ENCODE measurements at regions not wholly inside any gene's neighbourhood (a gene's known extent, or its start where the extent isn't known, plus 50 kb on each side); places are given as distances from the start of the nearest gene placed in this dataset.

DNA sequence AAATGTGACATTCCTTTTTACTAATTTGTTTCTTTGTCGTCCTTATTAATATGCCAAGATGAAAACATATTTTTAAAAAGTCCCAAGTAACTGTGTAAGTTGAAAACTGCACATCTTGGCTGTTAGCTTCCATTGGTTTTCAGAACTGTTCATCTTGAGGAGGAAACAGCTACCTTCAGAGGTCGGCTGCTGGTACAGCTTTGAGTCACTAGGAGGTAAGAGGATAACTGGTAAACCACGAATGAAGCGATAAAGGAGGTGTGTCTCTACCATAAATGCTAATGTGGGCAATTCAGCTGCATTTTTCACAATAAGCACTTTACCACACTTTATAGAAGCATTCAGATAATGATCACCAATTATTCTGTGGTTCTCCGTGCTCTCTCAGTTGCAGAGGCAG, 137.5 kb upstream of the KRAS start:
- H2AFZ ChIP-seq (ENCODE audit: low read depth, low read length) = no peak overlapping the region
- H3K9me3 ChIP-seq (ENCODE audit: low read length) = no peaks in the 10 kb centered on the region
- no peaks in the 10 kb centered on the region for H3K79me2 ChIP-seq (replicated peaks; ENCODE audit: insufficient read depth, low read length)
- no peak overlapping the region for H3K4me3 ChIP-seq (ENCODE audit: low read length)
- no peak overlapping the region for H3K4me2 ChIP-seq (ENCODE audit: low read length)
- H3F3A ChIP-seq (ENCODE audit: insufficient read depth, low read length, poor library complexity, severe bottlenecking) = peaks cover 3% of the 10 kb centered on the region
- H3K9ac ChIP-seq (ENCODE audit: low read length) = no peak overlapping the region
- no peaks in the 10 kb centered on the region for H3K9me2 ChIP-seq (ENCODE audit: insufficient read depth, low read length)
- H4K20me1 ChIP-seq (ENCODE audit: insufficient read depth) = no peaks in the 10 kb centered on the region
- H3K36me3 ChIP-seq (ENCODE audit: insufficient read depth, low read length) = no peaks in the 10 kb centered on the region
- H3K27me3 ChIP-seq (ENCODE audit: insufficient read depth, low read depth, low read length) = no peaks in the 10 kb centered on the region
- no peak overlapping the region for H3K27ac ChIP-seq (ENCODE audit: low read length)
- TF ChIP-seq REST (IDR thresholded peaks at IDR 0.05; ENCODE audit: borderline replicate concordance) (no peak), CTCF (IDR thresholded peaks at IDR 0.05; ENCODE audit: poor library complexity, severe bottlenecking) (no peak), TAF1 (IDR thresholded peaks at IDR 0.05; ENCODE audit: low read depth) (no peak), EP300 (conservative IDR thresholded peaks at IDR 0.05; ENCODE audit: poor library complexity, severe bottlenecking) (no peak), SMC3 (conservative IDR thresholded peaks at IDR 0.05; ENCODE audit: poor library complexity) (no peak), RAD21 (conservative IDR thresholded peaks at IDR 0.05) (no peak), EZH2 (IDR thresholded peaks at IDR 0.05; ENCODE audit: borderline replicate concordance, insufficient read depth, low read length, poor library complexity, severe bottlenecking) (no peak), MXI1 (conservative IDR thresholded peaks at IDR 0.05; ENCODE audit: poor library complexity, severe bottlenecking) (no peak)

GRCh38 chr12:25387732-25388050, 137.0 kb upstream of the KRAS start:
- Histone ChIP-seq H3K79me2 (replicated peaks; ENCODE audit: insufficient read depth, low read length) (no peaks in the 10 kb centered on the region), H3K9ac (ENCODE audit: low read length) (no peak overlapping the region), H4K20me1 (ENCODE audit: insufficient read depth) (no peaks in the 10 kb centered on the region), H2AFZ (ENCODE audit: low read depth, low read length) (no peak overlapping the region), H3K4me2 (ENCODE audit: low read length) (no peak overlapping the region), H3K9me3 (ENCODE audit: low read length) (no peaks in the 10 kb centered on the region), H3K27me3 (ENCODE audit: insufficient read depth, low read depth, low read length) (no peaks in the 10 kb centered on the region), H3K27ac (ENCODE audit: low read length) (no peak overlapping the region), H3F3A (ENCODE audit: insufficient read depth, low read length, poor library complexity, severe bottlenecking) (peaks cover 3% of the 10 kb centered on the region), H3K36me3 (ENCODE audit: insufficient read depth, low read length) (no peaks in the 10 kb centered on the region), H3K4me3 (ENCODE audit: low read length) (no peak overlapping the region), H3K9me2 (ENCODE audit: insufficient read depth, low read length) (no peaks in the 10 kb centered on the region)
- TF ChIP-seq SMC3 (conservative IDR thresholded peaks at IDR 0.05; ENCODE audit: poor library complexity) = no peak
- TF ChIP-seq POLR2AphosphoS5 (IDR thresholded peaks at IDR 0.05) = no peak
- peak; percentile 20 for TF ChIP-seq CTCF (IDR thresholded peaks at IDR 0.05; ENCODE audit: poor library complexity, severe bottlenecking)
- no peak for TF ChIP-seq REST (IDR thresholded peaks at IDR 0.05; ENCODE audit: borderline replicate concordance)

All from neural cell (in vitro differentiated cells).